Loucy (cell line): ENCODE measurements at regions not wholly inside any gene's neighbourhood (a gene's known extent, or its start where the extent isn't known, plus 50 kb on each side); places are given as distances from the start of the nearest gene placed in this dataset.

ENCODE experiments used
- H2AFZ ChIP-seq: fragments of 200-600 bp; sonication (generic); 2 replicates; pipeline ENCODE4 v1.6.0; 2016; ENCODE audit warnings: antibody characterized with exemption, mild to moderate bottlenecking, low read length, moderate library complexity
- H3F3A ChIP-seq: fragments of 200-600 bp; 2 replicates; pipeline ENCODE4 v1.6.0; 2016; ENCODE audit warnings: antibody characterized with exemption, low read depth, mild to moderate bottlenecking
- H3K27me3 ChIP-seq: fragments of 200-600 bp; sonication (generic); 2 replicates; pipeline ENCODE4 v1.6.1; 2014; ENCODE audit warnings: low read length, mild to moderate bottlenecking; ENCODE audit not compliant: insufficient read depth, poor library complexity, severe bottlenecking
- H3K36me3 ChIP-seq: fragments of 200-600 bp; sonication (generic); 2 replicates; pipeline ENCODE4 v1.6.1; 2016; ENCODE audit warnings: low read length; ENCODE audit not compliant: insufficient read depth
- H3K4me1 ChIP-seq: fragments of 200-600 bp; sonication (generic); 2 replicates; pipeline ENCODE4 v1.5.1; 2014; ENCODE audit warnings: low read length, mild to moderate bottlenecking; ENCODE audit not compliant: insufficient read depth, poor library complexity, severe bottlenecking
- H3K4me2 ChIP-seq: fragments of 200-600 bp; sonication (generic); 2 replicates; pipeline ENCODE4 v1.6.0; 2014; ENCODE audit warnings: antibody characterized with exemption, low read length, low read depth, mild to moderate bottlenecking; ENCODE audit not compliant: poor library complexity, severe bottlenecking
- H3K4me3 ChIP-seq: fragments of 200-600 bp; sonication (generic); 2 replicates; pipeline ENCODE4 v1.5.1; 2014; ENCODE audit warnings: low read length, mild to moderate bottlenecking, mixed read lengths; ENCODE audit not compliant: poor library complexity, severe bottlenecking
- H3K79me2 ChIP-seq: fragments of 200-600 bp; sonication (generic); 2 replicates; pipeline ENCODE4 v1.6.1; 2014; ENCODE audit warnings: low read length; ENCODE audit not compliant: insufficient read depth
- H3K9ac ChIP-seq: fragments of 200-600 bp; sonication (generic); 2 replicates; pipeline ENCODE4 v1.6.0; 2014; ENCODE audit warnings: mild to moderate bottlenecking, low read depth, low read length, moderate library complexity; ENCODE audit not compliant: poor library complexity, severe bottlenecking
- H3K9me2 ChIP-seq: fragments of 200-600 bp; sonication (generic); replicated peaks from 2 replicates; pipeline ENCODE4 v1.6.1; 2016; ENCODE audit warnings: low read depth, low read length, mixed read lengths
- H3K9me3 ChIP-seq: fragments of 200-600 bp; sonication (generic); 2 replicates; pipeline ENCODE4 v1.6.1; 2014; ENCODE audit warnings: mild to moderate bottlenecking, antibody characterized with exemption, low read length, low read depth; ENCODE audit not compliant: insufficient read depth
- H4K20me1 ChIP-seq: fragments of 200-600 bp; sonication (generic); 2 replicates; pipeline ENCODE4 v1.6.0; 2014; ENCODE audit warnings: antibody characterized with exemption, low read length, mild to moderate bottlenecking; ENCODE audit not compliant: insufficient read depth, poor library complexity, severe bottlenecking
- CTCF ChIP-seq: fragments of 200-600 bp; sonication (generic); conservative IDR thresholded peaks from 2 replicates; pipeline ENCODE4 v1.5.1; 2014; ENCODE audit warnings: mild to moderate bottlenecking, antibody characterized with exemption, low read length
- EZH2phosphoT487 ChIP-seq: fragments of 200-600 bp; IDR thresholded peaks from 2 replicates; pipeline ENCODE4 v1.6.1; 2018; ENCODE audit warnings: antibody characterized with exemption, mild to moderate bottlenecking, moderate library complexity, borderline replicate concordance

GRCh38 chr11:92781151-92781550 lies 188.3 kb upstream of the MTNR1B start:
- H2AFZ ChIP-seq: no peak overlapping the region
- no peak overlapping the region for H3K4me3 ChIP-seq
- H3K9me3 ChIP-seq: no peaks in the 10 kb centered on the region
- no peaks in the 10 kb centered on the region for H4K20me1 ChIP-seq
- no peaks in the 10 kb centered on the region for H3K9me2 ChIP-seq
- H3K79me2 ChIP-seq: no peaks in the 10 kb centered on the region
- no peak overlapping the region for H3K4me2 ChIP-seq
- H3K9ac ChIP-seq: no peak overlapping the region
- no peaks in the 10 kb centered on the region for H3F3A ChIP-seq
- TF ChIP-seq EZH2phosphoT487: no peak
- no peak for TF ChIP-seq CTCF
- H3K27me3 ChIP-seq: no peaks in the 10 kb centered on the region
- H3K4me1 ChIP-seq: no peaks in the 10 kb centered on the region
- H3K36me3 ChIP-seq: no peaks in the 10 kb centered on the region

GRCh38 chr11:92782806-92783205 lies 186.6 kb upstream of the MTNR1B start:
- Histone ChIP-seq H3K9me3 (no peaks in the 10 kb centered on the region), H3K4me3 (no peak overlapping the region), H3K9me2 (no peaks in the 10 kb centered on the region), H4K20me1 (no peaks in the 10 kb centered on the region), H3K9ac (no peak overlapping the region), H3K4me1 (no peaks in the 10 kb centered on the region), H2AFZ (no peak overlapping the region), H3F3A (no peaks in the 10 kb centered on the region), H3K36me3 (no peaks in the 10 kb centered on the region), H3K4me2 (no peak overlapping the region), H3K79me2 (no peaks in the 10 kb centered on the region), H3K27me3 (no peaks in the 10 kb centered on the region)
- TF ChIP-seq CTCF: no peak
- TF ChIP-seq EZH2phosphoT487: no peak

- Histone ChIP-seq H3K4me3 (no peak overlapping the region), H3F3A (no peaks in the 10 kb centered on the region), H2AFZ (no peak overlapping the region)
Measured at GRCh38 chr11:92784331-92784730, 185.1 kb upstream of the MTNR1B start.

More at GRCh38 chr11:92784331-92784730, 185.1 kb upstream of the MTNR1B start:
- Histone ChIP-seq H3K4me2 (no peak overlapping the region), H3K9ac (no peak overlapping the region), H4K20me1 (no peaks in the 10 kb centered on the region), H3K9me3 (no peaks in the 10 kb centered on the region), H3K79me2 (no peaks in the 10 kb centered on the region), H3K9me2 (no peaks in the 10 kb centered on the region), H3K4me1 (no peaks in the 10 kb centered on the region), H3K27me3 (no peaks in the 10 kb centered on the region), H3K36me3 (no peaks in the 10 kb centered on the region)
- TF ChIP-seq EZH2phosphoT487 (no peak), CTCF (no peak)
